Fibroblast of skin of left quadriceps (primary cell): ENCODE measurements at regions not wholly inside any gene's neighbourhood (a gene's known extent, or its start where the extent isn't known, plus 50 kb on each side); places are given as distances from the start of the nearest gene placed in this dataset.
"Not testable (repeated sequence)": the region's sequence is repeated elsewhere in the genome, so short reads cannot be mapped to it uniquely, and the experiment has no call there.

ENCODE experiments used
- DNase-seq, 2 experiments: peaks; one replicate each; pipeline ENCODE4 v3.0.0-alpha.2; 2013; ENCODE audit warnings: low read depth in 2 of 2

DNA sequence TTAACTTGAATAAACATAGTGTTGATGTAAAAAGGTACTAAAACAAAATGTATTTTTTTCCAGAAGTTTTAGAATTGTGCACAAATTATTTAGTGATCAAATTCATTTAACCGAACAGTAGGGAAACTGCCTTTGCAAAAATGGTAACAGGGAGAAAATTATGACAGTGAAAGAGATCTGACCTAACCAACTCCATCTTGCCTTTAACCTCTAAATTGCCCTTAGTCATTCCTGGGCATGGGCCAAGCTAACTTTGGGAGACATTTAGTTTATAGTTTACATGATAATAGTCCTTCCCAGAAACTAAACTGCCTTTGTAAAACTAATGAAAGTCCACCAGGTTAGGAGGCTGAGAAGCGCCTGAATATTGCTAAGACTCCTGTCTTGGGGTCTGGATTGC is 361.3 kb upstream of the PCDH15 start:
- DNase-seq = not testable (repeated sequence)

GRCh38 chr10:55160655-55161283 is 359.7 kb upstream of the PCDH15 start:
- DNase-seq = no peak

DNA sequence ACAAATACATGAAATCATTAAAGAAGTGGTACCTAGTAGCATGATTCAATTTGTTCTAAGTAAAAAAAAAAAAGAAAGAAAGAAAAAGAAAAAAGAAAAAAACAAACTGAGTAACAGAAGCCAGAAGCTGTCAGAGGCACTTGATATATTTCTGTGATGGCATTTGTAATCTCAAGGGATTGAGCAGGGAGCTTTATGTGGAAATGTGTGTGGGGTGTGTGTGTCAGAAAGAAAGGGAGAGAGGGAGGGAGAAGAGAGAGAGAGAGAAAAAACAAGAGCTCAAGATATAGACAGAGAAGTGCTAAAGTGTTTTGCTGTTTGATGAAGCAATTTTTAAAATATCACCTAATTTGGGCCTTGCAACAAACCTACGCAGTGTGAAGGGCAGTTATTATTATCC is 357.6 kb upstream of the PCDH15 start:
- no peak for DNase-seq

- DNase-seq = peak; percentile 18 to 20
Measured at GRCh38 chr10:55146032-55146431, 345.0 kb upstream of the PCDH15 start.

DNA sequence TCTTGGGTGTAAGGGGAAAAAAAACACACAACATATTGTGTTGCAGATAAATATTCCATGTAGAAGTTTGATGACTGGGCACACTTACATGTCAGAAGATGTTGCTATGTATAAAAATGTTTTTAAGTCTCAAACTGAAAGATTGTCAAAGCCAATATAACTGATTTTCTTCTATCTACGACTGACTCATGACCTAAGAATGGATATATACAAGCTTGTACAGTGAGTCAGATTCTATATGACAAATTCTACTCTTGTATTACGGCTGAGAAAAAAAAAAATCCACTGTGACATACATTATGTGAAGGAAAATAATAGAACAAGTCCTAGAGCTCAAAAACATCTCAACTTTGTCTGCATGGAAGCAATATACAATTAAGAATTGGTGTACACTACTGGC is 343.0 kb upstream of the PCDH15 start:
- DNase-seq = peak; percentile 2 to 8

DNA sequence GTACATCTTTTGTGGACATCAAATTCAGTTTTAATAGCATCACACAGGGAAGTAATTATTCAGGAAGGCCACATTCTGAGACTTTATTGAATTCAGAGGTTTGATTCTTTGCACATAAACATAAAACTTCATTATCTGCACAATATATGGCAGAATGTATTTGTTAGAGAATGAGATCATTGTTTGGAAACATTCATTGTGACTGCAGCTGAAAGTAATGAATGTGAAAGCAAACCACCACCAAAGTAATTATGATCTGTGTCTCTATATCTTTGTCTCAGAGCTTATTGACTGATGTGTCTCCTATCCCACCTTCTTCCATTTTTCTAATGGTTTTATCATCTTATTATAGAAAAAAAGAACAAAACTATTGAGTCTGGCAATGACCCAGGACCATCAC is 340.9 kb upstream of the PCDH15 start:
- DNase-seq = no peak

DNA sequence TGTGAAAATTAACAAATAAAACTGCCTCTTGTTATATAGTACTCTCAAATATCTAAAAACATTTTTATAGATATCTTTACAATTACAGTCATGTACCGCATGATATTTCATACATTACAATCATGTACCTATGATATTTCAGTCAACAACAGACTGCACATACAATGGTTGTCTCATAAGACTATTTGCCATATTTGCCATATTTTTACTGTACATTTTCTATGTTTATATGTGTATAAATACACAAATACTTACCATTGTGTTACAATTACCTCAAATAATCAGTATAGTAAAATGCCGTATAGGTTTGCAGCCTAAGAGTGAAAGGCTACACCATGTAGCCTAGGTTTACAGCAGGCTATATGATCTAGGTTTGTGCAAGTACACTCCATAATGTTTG is 336.0 kb upstream of the PCDH15 start:
- no peak for DNase-seq

GRCh38 chr10:55104738-55105137 is 303.7 kb upstream of the PCDH15 start:
- DNase-seq = no peak

DNA sequence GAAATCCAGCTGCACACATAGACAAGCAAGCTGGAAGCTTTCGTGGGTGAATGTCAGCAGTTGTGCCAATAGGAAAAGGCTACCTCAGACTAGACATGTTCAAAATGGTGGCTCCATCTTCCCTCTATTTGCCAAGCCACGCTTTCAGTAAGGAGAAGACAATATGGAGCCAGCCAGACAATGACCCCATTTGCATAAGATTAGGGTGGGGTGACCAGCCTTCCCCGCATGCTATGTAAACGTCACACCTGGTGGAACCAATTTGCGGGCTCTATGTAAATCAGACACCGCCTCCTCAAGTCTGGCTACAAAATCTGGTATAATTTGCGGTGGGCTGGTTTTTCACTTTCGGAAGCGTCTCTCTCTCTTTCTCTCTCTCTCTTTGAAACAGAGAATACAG is 297.4 kb upstream of the PCDH15 start:
- no peak for DNase-seq

GRCh38 chr10:55091691-55092328 is 290.8 kb upstream of the PCDH15 start:
- no peak for DNase-seq

DNA sequence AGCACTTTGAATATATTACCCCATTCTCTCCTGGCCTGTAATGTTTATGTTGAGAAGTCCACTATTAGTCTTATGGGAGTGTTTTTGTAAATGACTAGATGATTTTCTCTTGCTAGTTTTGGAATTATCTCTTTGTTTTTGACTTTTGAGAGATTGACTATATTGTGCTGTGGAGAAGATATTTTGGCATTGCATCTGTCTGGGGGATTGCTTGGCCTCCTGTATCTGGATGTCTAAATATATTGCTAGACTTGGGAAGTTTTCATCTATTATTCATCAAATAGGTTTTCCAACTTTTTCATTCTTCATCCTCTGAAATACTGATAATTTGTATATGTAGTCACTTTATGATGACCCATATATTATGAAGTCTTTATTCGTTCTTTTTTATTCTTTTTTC is 277.1 kb upstream of the PCDH15 start:
- DNase-seq = no peak

- no peak for DNase-seq
Measured at GRCh38 chr10:55065185-55065584, 264.2 kb upstream of the PCDH15 start.

GRCh38 chr10:55063811-55064210 is 262.8 kb upstream of the PCDH15 start:
- no peak for DNase-seq

DNA sequence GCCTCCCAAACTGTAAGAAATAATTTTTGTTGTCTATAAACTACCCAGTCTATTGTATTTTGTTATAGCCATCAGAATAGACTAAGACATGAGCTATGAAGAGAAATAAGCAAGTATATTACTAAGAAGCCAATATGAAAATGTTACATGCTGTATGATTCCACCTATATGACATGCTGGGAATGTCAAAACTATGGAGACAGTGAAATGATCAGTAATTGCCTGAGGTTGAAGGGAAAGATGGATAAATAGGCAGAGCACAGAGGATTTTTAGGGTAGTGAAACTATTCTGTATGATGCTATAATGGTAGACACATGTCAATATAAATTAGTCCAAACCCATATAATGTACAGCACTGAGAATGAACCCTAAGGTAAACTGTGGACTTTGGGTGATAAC is 261.3 kb upstream of the PCDH15 start:
- no peak for DNase-seq

GRCh38 chr10:55058800-55059199 is 257.8 kb upstream of the PCDH15 start:
- no peak for DNase-seq

DNA sequence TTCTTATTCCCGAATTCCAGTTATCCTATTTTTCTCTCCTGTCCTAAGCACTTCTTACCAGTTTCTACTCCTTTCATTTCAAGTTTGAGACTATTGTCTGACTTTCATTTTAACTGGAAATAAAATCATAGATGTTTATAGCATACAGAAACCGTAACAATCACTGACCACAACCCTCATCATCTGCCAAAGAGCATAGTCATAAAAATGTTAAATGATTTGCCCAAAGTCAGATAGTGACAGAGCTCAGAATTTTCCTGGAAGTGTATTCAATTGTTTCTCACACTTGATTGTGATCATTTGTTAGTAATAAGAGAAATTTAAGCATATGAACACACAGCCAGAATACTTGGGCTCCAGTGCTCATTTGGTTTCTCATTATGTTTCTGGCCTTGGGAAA is 250.5 kb upstream of the PCDH15 start:
- no peak for DNase-seq

GRCh38 chr10:55048830-55049498 is 247.9 kb upstream of the PCDH15 start:
- no peak for DNase-seq

DNA sequence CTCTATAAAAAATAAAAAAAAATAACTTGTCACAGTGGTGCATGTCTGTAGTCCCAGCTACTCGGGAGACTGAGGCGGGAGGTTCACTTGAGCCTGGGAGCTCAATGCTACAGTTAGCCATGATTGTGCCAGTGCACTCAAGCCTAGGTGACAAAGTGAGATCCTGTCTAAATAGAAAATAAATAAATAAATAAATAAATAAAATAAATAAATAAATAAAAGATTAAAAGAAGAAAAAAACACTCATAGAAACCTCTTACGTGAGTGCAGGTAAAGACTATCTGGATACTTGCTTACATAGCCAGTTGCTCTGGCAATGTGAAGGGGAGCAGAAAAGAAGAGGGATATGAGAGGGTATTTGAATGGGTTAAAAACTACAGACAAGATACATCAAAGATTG is 242.5 kb upstream of the PCDH15 start:
- DNase-seq = no peak

- DNase-seq = no peak
Measured at GRCh38 chr10:55033061-55033460, 232.0 kb upstream of the PCDH15 start.

- DNase-seq = peak in 1 of 2 experiments; percentile 0
Measured at GRCh38 chr10:55024713-55025112, 223.7 kb upstream of the PCDH15 start.

- DNase-seq = no peak
Measured at GRCh38 chr10:55019439-55019838, 218.4 kb upstream of the PCDH15 start.

DNA sequence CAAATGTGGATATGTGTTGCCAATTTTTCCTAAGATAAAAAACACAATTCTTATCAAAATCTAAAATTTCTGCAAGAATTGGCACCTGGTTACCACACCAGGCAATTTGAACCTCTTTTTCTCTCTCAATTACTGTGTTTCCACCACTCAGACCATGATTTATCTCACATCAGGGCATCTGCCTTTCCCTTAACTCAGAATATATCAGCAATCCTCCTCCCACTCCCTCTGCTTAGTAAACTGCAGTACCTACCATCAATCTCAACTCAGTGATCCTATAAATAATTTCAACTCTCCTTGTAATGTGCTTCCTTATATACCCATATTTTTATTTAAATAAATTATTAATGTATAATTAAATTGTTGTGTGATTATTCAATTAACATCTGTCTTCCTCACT is 212.3 kb upstream of the PCDH15 start:
- no peak for DNase-seq

GRCh38 chr10:55002420-55002819 is 201.4 kb upstream of the PCDH15 start:
- DNase-seq = no peak
